ENCODE measurements at regions not wholly inside any gene's neighbourhood (a gene's known extent, or its start where the extent isn't known, plus 50 kb on each side); places are given as distances from the start of the nearest gene placed in this dataset.
"Not testable (repeated sequence)": the region's sequence is repeated elsewhere in the genome, so short reads cannot be mapped to it uniquely, and the experiment has no call there.

- no peak for DNase-seq (ENCODE audit: low read depth)
Measured at GRCh38 chr2:16185801-16186272, 245.5 kb downstream of the MYCN start.

GRCh38 chr2:16184945-16185660, 244.8 kb downstream of the MYCN start:
- no peak for DNase-seq (ENCODE audit: low read depth)

GRCh38 chr2:16184341-16184890, 244.1 kb downstream of the MYCN start:
- DNase-seq (ENCODE audit: low read depth), result no peak

GRCh38 chr2:16183345-16183744, 243.0 kb downstream of the MYCN start:
- DNase-seq (ENCODE audit: low read depth), result no peak

GRCh38 chr2:16182841-16183240, 242.5 kb downstream of the MYCN start:
- DNase-seq (ENCODE audit: low read depth), result no peak

- DNase-seq (ENCODE audit: low read depth), result not testable (repeated sequence)
Measured at GRCh38 chr2:16182311-16182815, 242.0 kb downstream of the MYCN start.

- DNase-seq (ENCODE audit: low read depth), result no peak
Measured at GRCh38 chr2:16181741-16182090, 241.4 kb downstream of the MYCN start.

- no peak for DNase-seq (ENCODE audit: low read depth)
Measured at GRCh38 chr2:16181062-16181740, 240.9 kb downstream of the MYCN start.

- DNase-seq (ENCODE audit: low read depth), result no peak
Measured at GRCh38 chr2:16180631-16181030, 240.3 kb downstream of the MYCN start.

- DNase-seq (ENCODE audit: low read depth), result no peak
Measured at GRCh38 chr2:16179701-16180416, 239.5 kb downstream of the MYCN start.

- DNase-seq (ENCODE audit: low read depth), result no peak
Measured at GRCh38 chr2:16178551-16179130, 238.3 kb downstream of the MYCN start.

GRCh38 chr2:16177671-16178180, 237.4 kb downstream of the MYCN start:
- DNase-seq (ENCODE audit: low read depth), result no peak

GRCh38 chr2:16176971-16177480, 236.7 kb downstream of the MYCN start:
- no peak for DNase-seq (ENCODE audit: low read depth)

- DNase-seq (ENCODE audit: low read depth), result no peak
Measured at GRCh38 chr2:16175247-16175825, 235.0 kb downstream of the MYCN start.

GRCh38 chr2:16174693-16175045, 234.3 kb downstream of the MYCN start:
- DNase-seq (ENCODE audit: low read depth), result no peak

- DNase-seq (ENCODE audit: low read depth), result no peak
Measured at GRCh38 chr2:16173893-16174692, 233.7 kb downstream of the MYCN start.

GRCh38 chr2:16172324-16173175, 232.2 kb downstream of the MYCN start:
- no peak for DNase-seq (ENCODE audit: low read depth)

GRCh38 chr2:16171425-16171920, 231.1 kb downstream of the MYCN start:
- no peak for DNase-seq (ENCODE audit: low read depth)

GRCh38 chr2:16170675-16171424, 230.5 kb downstream of the MYCN start:
- no peak for DNase-seq (ENCODE audit: low read depth)
